HCT116 (cell line): ENCODE measurements at regions not wholly inside any gene's neighbourhood (a gene's known extent, or its start where the extent isn't known, plus 50 kb on each side); places are given as distances from the start of the nearest gene placed in this dataset.

Source experiments
- ATAC-seq: fragments of 200-7000 bp; cut with Tn5 transposase; 2 replicates; pipeline ENCODE4 v1.9.1; 2020; ENCODE audit warnings: mild to moderate bottlenecking, moderate library complexity
- BruUV-seq: library from RNA; stranded (reverse); fragments of 400-500 nt; replicated peaks from 2 replicates; lab custom pipeline; 2021; lab: Mats Ljungman, UMichigan
- CTCF ChIA-PET: fragments of 300-600 bp; sonication (Branson Sonifier 250); formaldehyde crosslinking; loops from one replicate; lab custom pipeline; 2021; ENCODE audit warnings: antibody characterized with exemption; lab: Charles Lee
- POLR2A ChIA-PET: fragments of 300-600, 350-600 bp; sonication (Branson Sonifier 250); formaldehyde crosslinking; loops from one replicate; lab custom pipeline; 2021; ENCODE audit warnings: antibody characterized with exemption; lab: Charles Lee
- RAD21 ChIA-PET, 2 experiments: fragments of 300-600 bp; sonication (Branson Sonifier 250); formaldehyde crosslinking; loops; one replicate each; lab custom pipeline; 2023; ENCODE audit warnings: low total read pairs in 2 of 2; ENCODE audit not compliant: uncharacterized antibody in 2 of 2, unreplicated experiment in 2 of 2, low non-redundant PET in 1 of 2; lab: Charles Lee
- DNase-seq: peaks from one replicate; pipeline ENCODE4 v3.0.0-alpha.2; 2010; ENCODE audit warnings: low read depth, low spot score
- H2AFZ ChIP-seq: fragments of 200-600 bp; shearing (Covaris generic), sonication (generic); 2 replicates; pipeline ENCODE4 v1.6.1; 2017; ENCODE audit warnings: low read depth, mixed run types, mixed read lengths, antibody characterized with exemption, low read length; ENCODE audit not compliant: poor library complexity, severe bottlenecking
- H3K27ac ChIP-seq: 2 replicates; pipeline ENCODE4 v1.5.1; 2012; ENCODE audit warnings: low read depth, low read length
- H3K27me3 ChIP-seq: fragments of 200-600 bp; sonication (generic); 2 replicates; pipeline ENCODE4 v1.6.1; 2016; ENCODE audit warnings: mixed run types, low read length, mixed read lengths; ENCODE audit not compliant: insufficient read depth
- H3K36me3 ChIP-seq, 2 experiments: fragments of 200-500 bp in 1 of 2; fragments of 200-600 bp in 1 of 2; sonication (Bioruptor generic) in 1 of 2; sonication (generic) in 1 of 2; 2 replicates each; pipeline versions ENCODE4 v1.5.1 to v1.6.1; 2014 to 2016; ENCODE audit warnings: low read length in 2 of 2, inconsistent platforms in 1 of 2, mixed read lengths in 1 of 2, mixed run types in 1 of 2; ENCODE audit not compliant: insufficient read depth in 2 of 2, control insufficient read depth in 1 of 2
- H3K4me1 ChIP-seq, 2 experiments: fragments of 200-600 bp in 1 of 2; sonication (generic) in 1 of 2; 2 replicates each; pipeline versions ENCODE4 v1.5.1 to v1.6.1; 2012 to 2017; ENCODE audit warnings: low read length in 2 of 2, inconsistent platforms in 1 of 2, mild to moderate bottlenecking in 1 of 2, mixed read lengths in 1 of 2, mixed run types in 1 of 2, moderate library complexity in 1 of 2; ENCODE audit not compliant: insufficient read depth in 2 of 2, control insufficient read depth in 1 of 2
- H3K4me2 ChIP-seq: fragments of 200-600 bp; sonication (generic); 2 replicates; pipeline ENCODE4 v1.6.1; 2017; ENCODE audit warnings: mixed run types, low read length, mixed read lengths
- H3K4me3 ChIP-seq, 2 experiments: fragments of 200-600 bp in 1 of 2; sonication (generic) in 1 of 2; replicated peaks in 1 of 2; 2 replicates each; pipeline ENCODE4 v1.5.1; 2011 to 2016; ENCODE audit warnings: low read length in 2 of 2, control low read depth in 1 of 2, low read depth in 1 of 2, mild to moderate bottlenecking in 1 of 2, mixed read lengths in 1 of 2, mixed run types in 1 of 2
- H3K79me2 ChIP-seq: fragments of 200-600 bp; sonication (generic); 2 replicates; pipeline ENCODE4 v1.6.1; 2017; ENCODE audit warnings: mild to moderate bottlenecking, mixed run types, low read length, moderate library complexity, mixed read lengths; ENCODE audit not compliant: insufficient read depth
- H3K9ac ChIP-seq: fragments of 200-600 bp; sonication (generic); 2 replicates; pipeline ENCODE4 v1.6.1; 2016; ENCODE audit warnings: low read length, mixed read lengths
- H3K9me2 ChIP-seq: fragments of 200-600 bp; sonication (generic), shearing (Covaris generic); 2 replicates; pipeline ENCODE4 v1.6.1; 2017; ENCODE audit warnings: mixed run types, mild to moderate bottlenecking, moderate library complexity; ENCODE audit not compliant: insufficient read depth
- H3K9me3 ChIP-seq, 2 experiments: fragments of 200-500 bp in 1 of 2; fragments of 200-600 bp in 1 of 2; sonication (Bioruptor generic) in 1 of 2; sonication (generic) in 1 of 2; 2 replicates each; pipeline ENCODE4 v1.6.1; 2014 to 2017; ENCODE audit warnings: low read length in 2 of 2, mixed read lengths in 2 of 2, inconsistent platforms in 1 of 2, low read depth in 1 of 2, mild to moderate bottlenecking in 1 of 2, mixed run types in 1 of 2, moderate library complexity in 1 of 2; ENCODE audit not compliant: control insufficient read depth in 1 of 2, insufficient read depth in 1 of 2
- H4K20me1 ChIP-seq: fragments of 200-600 bp; sonication (generic), shearing (Covaris generic); 2 replicates; pipeline ENCODE4 v1.6.1; 2017; ENCODE audit warnings: mixed run types, mild to moderate bottlenecking, moderate library complexity; ENCODE audit not compliant: insufficient read depth
- CTCF ChIP-seq, 3 experiments: fragments of 200-600 bp in 1 of 3; sonication (generic) in 1 of 3; IDR thresholded peaks in 2 of 3; conservative IDR thresholded peaks in 1 of 3; 2 replicates each; pipeline ENCODE4 v1.5.1; 2012 to 2017; ENCODE audit warnings: low read depth in 2 of 3, low read length in 2 of 3, antibody characterized with exemption in 1 of 3, borderline replicate concordance in 1 of 3, control low read depth in 1 of 3, mild to moderate bottlenecking in 1 of 3, mixed read lengths in 1 of 3, mixed run types in 1 of 3, moderate library complexity in 1 of 3; ENCODE audit not compliant: insufficient read depth in 1 of 3
- EZH2 ChIP-seq: fragments of 200-600 bp; sonication (generic); IDR thresholded peaks from 2 replicates; pipeline ENCODE4 v1.6.1; 2017; ENCODE audit warnings: antibody characterized with exemption, mixed run types
- FOSL1 ChIP-seq: IDR thresholded peaks from 2 replicates; pipeline ENCODE4 v1.6.1; 2012; ENCODE audit warnings: low read depth
- JUND ChIP-seq: IDR thresholded peaks from 2 replicates; pipeline ENCODE4 v1.6.1; 2012
- POLR2AphosphoS5 ChIP-seq: IDR thresholded peaks from 2 replicates; pipeline ENCODE4 v1.6.1; 2011; ENCODE audit warnings: mild to moderate bottlenecking, low read depth, low read length, moderate library complexity
- RAD21 ChIP-seq: IDR thresholded peaks from 2 replicates; pipeline ENCODE4 v1.6.1; 2012; ENCODE audit warnings: low read depth, mild to moderate bottlenecking
- SP1 ChIP-seq: IDR thresholded peaks from 2 replicates; pipeline ENCODE4 v1.6.1; 2012; ENCODE audit warnings: low read depth
- SRF ChIP-seq: IDR thresholded peaks from 2 replicates; pipeline ENCODE4 v1.6.1; 2012; ENCODE audit warnings: low read depth
- TCF7L2 ChIP-seq: IDR thresholded peaks from 2 replicates; pipeline ENCODE4 v1.7.0; 2011; ENCODE audit warnings: borderline replicate concordance, inconsistent platforms; ENCODE audit not compliant: insufficient read depth, insufficient read length; ENCODE audit errors: extremely low read depth
- YY1 ChIP-seq: IDR thresholded peaks from 2 replicates; pipeline ENCODE4 v1.6.1; 2011; ENCODE audit warnings: low read length, low read depth, moderate library complexity, mild to moderate bottlenecking; ENCODE audit not compliant: insufficient replicate concordance; ENCODE audit errors: extremely low read depth
- ZFX ChIP-seq: fragments of 450-650 bp; IDR thresholded peaks from 2 replicates; pipeline ENCODE4 v1.6.1; 2017
- intact Hi-C: fragments of 100-400 bp; cut with micrococcal nuclease; formaldehyde crosslinking; loops from 2 replicates; pipeline ENCODE4 v1.10.0; 2022
- TF ChIP-seq, protein P1 (sequence below): IDR thresholded peaks from 2 replicates; pipeline ENCODE4 v1.6.1; 2012

DNA sequence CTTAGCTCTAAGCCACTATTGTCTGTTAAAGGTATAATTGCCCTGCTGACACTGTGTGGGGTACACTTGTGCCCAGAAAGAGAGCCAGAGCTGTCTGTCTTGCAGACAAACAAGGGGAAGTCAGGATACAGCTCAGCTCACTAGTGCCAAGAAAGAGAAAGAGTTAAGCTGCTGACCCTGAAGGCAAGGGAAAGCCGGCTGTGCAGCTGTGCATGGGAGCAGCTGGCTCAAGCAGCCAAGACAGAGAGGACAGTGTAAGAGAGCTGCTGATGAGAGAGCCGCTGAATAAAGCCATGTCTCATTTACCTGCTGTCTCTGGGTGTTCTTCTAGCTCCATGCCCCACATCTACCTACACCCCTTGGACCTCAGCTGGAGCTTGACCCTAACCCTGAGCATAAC is 428.1 kb upstream of the NAALADL2 start:
- H3K9ac ChIP-seq = no peak overlapping the region
- H3K9me2 ChIP-seq = peaks cover 4% of the 10 kb centered on the region
- ChIA-PET RAD21 (no interaction called here), CTCF (no interaction called here), POLR2A (no interaction called here)
- intact Hi-C loops = no loop called here
- DNase-seq (no peak), ATAC-seq (no peak)
- H2AFZ ChIP-seq = no peak overlapping the region
- H3K27ac ChIP-seq = no peak overlapping the region
- no peaks in the 10 kb centered on the region for H3K9me3 ChIP-seq
- TF ChIP-seq POLR2AphosphoS5 (no peak), CTCF (IDR thresholded peaks at IDR 0.05 in 2 of 3, conservative IDR thresholded peaks at IDR 0.05 in 1 of 3; ENCODE audit: borderline replicate concordance in 1 of 3, insufficient read depth in 1 of 3, low read depth in 2 of 3, low read length in 2 of 3) (no peak)
- no peak overlapping the region for H3K4me2 ChIP-seq
- no TSS peak for BruUV-seq
- H3K27me3 ChIP-seq = no peaks in the 10 kb centered on the region
- peaks cover 1 to 3% of the 10 kb centered on the region in 2 experiments; a peak in 2 of 4 replicates for H3K4me1 ChIP-seq
- H3K79me2 ChIP-seq = no peaks in the 10 kb centered on the region
- no peaks in the 10 kb centered on the region for H3K36me3 ChIP-seq
- no peaks in the 10 kb centered on the region for H4K20me1 ChIP-seq
- no peak overlapping the region for H3K4me3 ChIP-seq

DNA sequence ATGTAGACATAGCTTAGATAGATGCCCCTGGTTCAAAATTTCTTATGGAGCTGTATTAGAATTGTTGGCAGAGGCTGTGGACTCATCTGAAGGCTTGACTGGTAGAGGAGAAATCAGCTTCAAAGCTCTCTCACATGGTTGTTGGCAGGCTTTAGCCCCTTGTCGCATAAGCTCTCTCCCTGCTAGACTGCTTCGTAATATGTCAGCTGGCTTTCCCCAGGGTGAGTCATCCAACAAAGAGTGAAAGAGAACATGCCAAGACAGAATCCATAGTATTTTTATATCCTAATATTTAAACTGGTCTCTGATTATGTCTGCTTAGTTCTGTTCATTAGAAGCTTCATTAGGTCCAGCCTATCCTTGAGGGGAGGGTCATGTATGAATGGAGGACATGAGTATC is 427.4 kb upstream of the NAALADL2 start:
- intact Hi-C loops = no loop called here
- Histone ChIP-seq H3K27ac (no peak overlapping the region), H3K4me3 (no peak overlapping the region), H3K36me3 (no peaks in the 10 kb centered on the region), H3K79me2 (no peaks in the 10 kb centered on the region), H3K9me3 (no peaks in the 10 kb centered on the region), H3K4me1 (peaks cover 8 to 10% of the 10 kb centered on the region in 2 experiments; a peak in 2 of 4 replicates), H3K27me3 (no peaks in the 10 kb centered on the region), H2AFZ (peak overlapping the region; percentile 36), H3K9ac (no peak overlapping the region), H4K20me1 (no peaks in the 10 kb centered on the region), H3K4me2 (no peak overlapping the region), H3K9me2 (peaks cover 4% of the 10 kb centered on the region)
- ChIA-PET POLR2A (no interaction called here), RAD21 (no interaction called here), CTCF (no interaction called here)
- no peak for ATAC-seq
- no TSS peak for BruUV-seq
- no peak for DNase-seq
- TF ChIP-seq YY1 (no peak), EZH2 (no peak), RAD21 (no peak), SP1 (no peak), TCF7L2 (no peak), FOSL1 (no peak), ZFX (no peak), JUND (no peak), SRF (no peak)
- TF ChIP-seq, protein P1, sequence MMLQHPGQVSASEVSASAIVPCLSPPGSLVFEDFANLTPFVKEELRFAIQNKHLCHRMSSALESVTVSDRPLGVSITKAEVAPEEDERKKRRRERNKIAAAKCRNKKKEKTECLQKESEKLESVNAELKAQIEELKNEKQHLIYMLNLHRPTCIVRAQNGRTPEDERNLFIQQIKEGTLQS = no peak
